ENCODE measurements at regions not wholly inside any gene's neighbourhood (a gene's known extent, or its start where the extent isn't known, plus 50 kb on each side); places are given as distances from the start of the nearest gene placed in this dataset.

GRCh38 chr7:26438078-26438477, 146.4 kb downstream of the SNX10 start:
- Histone ChIP-seq H3K9me3 (no peaks in the 10 kb centered on the region), H3K36me3 (no peaks in the 10 kb centered on the region), H3K4me3 (ENCODE audit: low read depth, low read length) (no peak overlapping the region), H3K4me1 (no peaks in the 10 kb centered on the region), H3K27me3 (no peaks in the 10 kb centered on the region; the same call in 1 of the 2 replicates)
- TF ChIP-seq, protein P1, sequence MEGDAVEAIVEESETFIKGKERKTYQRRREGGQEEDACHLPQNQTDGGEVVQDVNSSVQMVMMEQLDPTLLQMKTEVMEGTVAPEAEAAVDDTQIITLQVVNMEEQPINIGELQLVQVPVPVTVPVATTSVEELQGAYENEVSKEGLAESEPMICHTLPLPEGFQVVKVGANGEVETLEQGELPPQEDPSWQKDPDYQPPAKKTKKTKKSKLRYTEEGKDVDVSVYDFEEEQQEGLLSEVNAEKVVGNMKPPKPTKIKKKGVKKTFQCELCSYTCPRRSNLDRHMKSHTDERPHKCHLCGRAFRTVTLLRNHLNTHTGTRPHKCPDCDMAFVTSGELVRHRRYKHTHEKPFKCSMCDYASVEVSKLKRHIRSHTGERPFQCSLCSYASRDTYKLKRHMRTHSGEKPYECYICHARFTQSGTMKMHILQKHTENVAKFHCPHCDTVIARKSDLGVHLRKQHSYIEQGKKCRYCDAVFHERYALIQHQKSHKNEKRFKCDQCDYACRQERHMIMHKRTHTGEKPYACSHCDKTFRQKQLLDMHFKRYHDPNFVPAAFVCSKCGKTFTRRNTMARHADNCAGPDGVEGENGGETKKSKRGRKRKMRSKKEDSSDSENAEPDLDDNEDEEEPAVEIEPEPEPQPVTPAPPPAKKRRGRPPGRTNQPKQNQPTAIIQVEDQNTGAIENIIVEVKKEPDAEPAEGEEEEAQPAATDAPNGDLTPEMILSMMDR (IDR thresholded peaks at IDR 0.05; ENCODE audit: low read depth, low read length): no peak
- no peak for DNase-seq

DNA sequence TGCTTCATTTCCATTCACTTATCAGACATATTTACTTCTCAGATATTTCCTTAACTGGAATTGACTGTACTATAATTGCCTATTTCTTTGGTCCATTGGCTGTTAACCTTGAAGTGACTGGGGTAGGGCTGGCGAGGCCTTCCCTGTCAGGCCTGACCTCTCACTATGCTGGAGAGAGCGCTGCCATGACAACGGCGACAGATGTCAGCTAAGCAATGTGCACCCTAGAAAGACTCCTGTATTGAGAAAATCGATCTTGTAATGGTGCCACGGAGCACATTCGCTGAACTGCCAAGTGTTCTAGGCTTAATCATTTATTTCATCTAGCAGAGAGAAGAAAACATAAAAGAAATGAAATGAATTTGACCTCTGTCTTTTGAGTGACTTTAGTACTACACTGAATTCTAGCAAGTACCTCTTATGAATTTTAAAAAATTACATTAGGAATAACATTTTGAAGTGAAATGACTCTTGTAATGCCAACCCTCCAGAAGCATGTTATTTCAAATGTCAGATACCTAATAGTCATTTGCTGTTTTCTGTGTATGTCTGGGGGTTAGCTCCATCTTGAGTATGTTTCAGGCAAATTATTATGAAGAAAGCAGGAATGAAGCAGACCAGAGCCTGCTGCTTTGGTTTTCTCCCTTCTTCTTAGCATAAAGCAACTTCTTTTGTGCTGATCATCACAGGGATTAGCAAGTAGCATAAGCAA, 148.0 kb downstream of the SNX10 start:
- TF ChIP-seq, protein P1 (IDR thresholded peaks at IDR 0.05; ENCODE audit: low read depth, low read length): no peak
- H3K4me1 ChIP-seq: no peaks in the 10 kb centered on the region

DNA sequence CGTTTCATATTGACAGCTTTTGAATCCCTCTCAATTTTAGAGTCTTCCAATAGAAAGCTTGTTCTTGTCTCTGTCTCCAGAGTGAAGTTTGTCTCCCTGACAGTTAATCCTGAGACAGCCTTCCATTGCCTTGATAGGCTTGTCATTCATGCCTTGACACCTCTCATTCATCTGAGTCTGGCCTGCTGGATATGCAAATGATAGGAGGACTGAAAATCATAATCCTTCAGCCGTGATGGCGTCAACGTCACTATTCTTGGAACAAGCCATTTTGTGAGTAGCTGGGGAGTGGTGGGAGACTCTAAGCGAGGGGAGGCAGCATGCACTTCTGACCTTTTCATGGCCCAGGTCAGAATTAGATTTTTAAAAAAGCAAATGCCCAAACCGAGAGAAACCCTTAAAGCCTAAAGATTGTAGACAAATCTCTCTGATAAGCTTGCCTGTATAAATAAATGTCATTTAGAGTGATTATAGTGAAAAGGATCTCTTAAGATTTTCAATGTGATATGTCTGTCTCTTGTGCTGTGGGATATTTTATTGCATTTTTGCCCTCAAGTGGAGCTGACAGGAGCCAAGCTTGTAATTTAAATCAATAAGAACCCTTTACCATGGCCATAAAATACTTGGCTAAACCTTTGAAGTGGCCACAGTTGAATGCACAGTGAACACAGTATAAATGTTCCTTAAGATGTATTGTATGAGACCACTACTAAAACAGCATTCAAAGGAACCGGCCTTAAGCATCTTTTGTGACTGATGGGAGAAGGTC, 148.8 kb downstream of the SNX10 start:
- no peak overlapping the region for H3K4me3 ChIP-seq (ENCODE audit: low read depth, low read length)
- DNase-seq: no peak
- H3K27me3 ChIP-seq: no peaks in the 10 kb centered on the region; the same call in 1 of the 2 replicates
- H3K36me3 ChIP-seq: no peaks in the 10 kb centered on the region
- no peaks in the 10 kb centered on the region for H3K9me3 ChIP-seq
- no peaks in the 10 kb centered on the region for H3K4me1 ChIP-seq
- TF ChIP-seq, protein P1 (IDR thresholded peaks at IDR 0.05; ENCODE audit: low read depth, low read length): no peak

More for the DNA sequence above, 148.0 kb downstream of the SNX10 start:
- Histone ChIP-seq H3K27me3 (no peaks in the 10 kb centered on the region; the same call in 1 of the 2 replicates), H3K9me3 (no peaks in the 10 kb centered on the region), H3K36me3 (no peaks in the 10 kb centered on the region), H3K4me3 (ENCODE audit: low read depth, low read length) (no peak overlapping the region)
- no peak for DNase-seq

DNA sequence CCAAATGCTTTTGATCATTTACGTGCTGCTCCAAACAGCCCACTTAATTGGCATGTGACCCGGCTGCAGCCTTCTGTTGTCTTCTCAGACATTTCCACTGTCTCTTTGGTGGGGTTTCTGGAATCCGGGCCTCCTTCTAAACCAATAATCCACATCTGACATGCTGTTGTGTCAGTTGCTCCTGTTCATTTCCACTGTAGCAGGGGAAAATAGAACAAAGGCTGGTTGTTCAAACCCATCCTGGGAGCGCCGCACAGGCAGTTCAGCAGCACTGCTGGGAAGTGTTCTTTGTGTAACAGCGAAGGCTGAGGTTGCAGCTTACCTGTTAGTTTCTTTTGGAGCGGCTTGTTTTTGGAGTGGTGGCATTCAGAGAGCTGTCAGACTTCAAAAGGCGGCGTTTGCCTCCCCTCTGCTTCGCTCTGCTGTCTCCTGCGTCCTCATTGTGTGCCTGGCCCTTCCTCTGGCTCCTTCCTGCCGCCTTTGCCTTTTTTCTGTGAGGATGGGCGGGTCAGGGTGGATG, 149.4 kb downstream of the SNX10 start:
- H3K27me3 ChIP-seq: no peaks in the 10 kb centered on the region; the same call in 1 of the 2 replicates
- no peak overlapping the region for H3K4me3 ChIP-seq (ENCODE audit: low read depth, low read length)
- H3K36me3 ChIP-seq: no peaks in the 10 kb centered on the region
- no peaks in the 10 kb centered on the region for H3K9me3 ChIP-seq
- TF ChIP-seq, protein P1 (IDR thresholded peaks at IDR 0.05; ENCODE audit: low read depth, low read length): no peak
- no peak for DNase-seq
- H3K4me1 ChIP-seq: no peaks in the 10 kb centered on the region

DNA sequence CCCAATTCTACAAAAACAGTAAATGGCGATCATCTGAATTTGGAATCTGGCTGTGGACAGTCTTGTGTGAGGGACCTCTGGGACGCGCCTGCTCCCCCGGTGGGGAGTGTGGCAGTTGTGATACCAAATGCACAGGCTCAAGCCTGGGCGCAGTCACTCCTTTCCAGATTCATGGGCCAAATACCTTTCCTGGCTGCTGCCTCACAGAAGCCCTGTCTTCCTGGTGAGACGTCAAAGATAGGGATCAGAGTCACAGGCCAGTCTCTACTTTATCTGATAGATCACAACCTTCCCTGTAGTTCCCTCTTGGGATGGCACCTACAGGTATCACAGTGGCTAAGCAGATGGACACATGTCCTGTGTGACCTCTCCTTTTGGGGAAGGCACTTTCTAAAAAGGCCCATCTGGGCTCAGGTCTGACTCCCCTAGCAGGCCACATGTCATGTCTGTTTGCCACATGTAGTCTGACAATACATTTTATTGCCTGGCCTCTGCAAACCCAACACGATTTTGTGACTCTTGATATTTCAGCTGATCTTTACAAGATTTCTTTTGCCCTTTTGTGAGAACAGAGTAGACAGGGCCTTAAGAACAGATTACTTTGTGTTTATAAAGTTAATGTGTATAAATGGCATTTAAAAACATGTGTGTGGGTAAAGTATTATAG, 150.1 kb downstream of the SNX10 start:
- Histone ChIP-seq H3K9me3 (no peaks in the 10 kb centered on the region), H3K36me3 (no peaks in the 10 kb centered on the region), H3K4me1 (no peaks in the 10 kb centered on the region), H3K4me3 (ENCODE audit: low read depth, low read length) (no peak overlapping the region), H3K27me3 (no peaks in the 10 kb centered on the region; the same call in none of the 2 replicates)
- no peak for DNase-seq
- TF ChIP-seq, protein P1 (IDR thresholded peaks at IDR 0.05; ENCODE audit: low read depth, low read length): no peak

Data from BE2C (cell line).